ENCODE measurements at regions not wholly inside any gene's neighbourhood (a gene's known extent, or its start where the extent isn't known, plus 50 kb on each side); places are given as distances from the start of the nearest gene placed in this dataset.
"Not testable (repeated sequence)": the region's sequence is repeated elsewhere in the genome, so short reads cannot be mapped to it uniquely, and the experiment has no call there.

- H3K27ac ChIP-seq (ENCODE audit: low read length) = no peak overlapping the region
- H3K36me3 ChIP-seq (ENCODE audit: control insufficient read depth in 2 of 2, insufficient read depth in 2 of 2, low read length in 2 of 2) = no peaks in the 10 kb centered on the region
- no peak overlapping the region for H3K9ac ChIP-seq (ENCODE audit: low read length in 2 of 2)
- no peaks in the 10 kb centered on the region for H3K27me3 ChIP-seq (ENCODE audit: control insufficient read depth in 1 of 2, insufficient read depth in 2 of 2, low read length in 2 of 2)
- no peaks in the 10 kb centered on the region for H3K4me1 ChIP-seq (ENCODE audit: control insufficient read depth, insufficient read depth, low read length)
- H3K9me3 ChIP-seq (ENCODE audit: control insufficient read depth in 2 of 2, low read length in 2 of 2) = no peaks in the 10 kb centered on the region
- no peak overlapping the region for H3K4me3 ChIP-seq (ENCODE audit: low read length in 2 of 2)
Measured at GRCh38 chr6:49118478-49118877, 344.6 kb downstream of the MMUT start.

- no peaks in the 10 kb centered on the region for H3K9me3 ChIP-seq (ENCODE audit: control insufficient read depth in 2 of 2, low read length in 2 of 2)
- H3K36me3 ChIP-seq (ENCODE audit: control insufficient read depth in 2 of 2, insufficient read depth in 2 of 2, low read length in 2 of 2) = no peaks in the 10 kb centered on the region
- H3K4me3 ChIP-seq (ENCODE audit: low read length in 2 of 2) = no peak overlapping the region
- H3K27ac ChIP-seq (ENCODE audit: low read length) = no peak overlapping the region
- H3K27me3 ChIP-seq (ENCODE audit: control insufficient read depth in 1 of 2, insufficient read depth in 2 of 2, low read length in 2 of 2) = no peaks in the 10 kb centered on the region
- no peak overlapping the region for H3K9ac ChIP-seq (ENCODE audit: low read length in 2 of 2)
- H3K4me1 ChIP-seq (ENCODE audit: control insufficient read depth, insufficient read depth, low read length) = no peaks in the 10 kb centered on the region
Measured at GRCh38 chr6:49110916-49111315, 352.1 kb downstream of the MMUT start.

- not testable (repeated sequence) for H3K27me3 ChIP-seq (ENCODE audit: control insufficient read depth in 1 of 2, insufficient read depth in 2 of 2, low read length in 2 of 2); H3K27ac ChIP-seq (ENCODE audit: low read length); H3K4me3 ChIP-seq (ENCODE audit: low read length in 2 of 2); H3K9ac ChIP-seq (ENCODE audit: low read length in 2 of 2); H3K9me3 ChIP-seq (ENCODE audit: control insufficient read depth in 2 of 2, low read length in 2 of 2); H3K36me3 ChIP-seq (ENCODE audit: control insufficient read depth in 2 of 2, insufficient read depth in 2 of 2, low read length in 2 of 2); H3K4me1 ChIP-seq (ENCODE audit: control insufficient read depth, insufficient read depth, low read length)
Measured at GRCh38 chr6:49097664-49098063, 365.4 kb downstream of the MMUT start.

GRCh38 chr6:49097116-49097515 lies 365.9 kb downstream of the MMUT start:
- no peak overlapping the region for H3K9ac ChIP-seq (ENCODE audit: low read length in 2 of 2)
- no peak overlapping the region for H3K4me3 ChIP-seq (ENCODE audit: low read length in 2 of 2)
- no peak overlapping the region for H3K27ac ChIP-seq (ENCODE audit: low read length)
- no peaks in the 10 kb centered on the region for H3K27me3 ChIP-seq (ENCODE audit: control insufficient read depth in 1 of 2, insufficient read depth in 2 of 2, low read length in 2 of 2)
- H3K9me3 ChIP-seq (ENCODE audit: control insufficient read depth in 2 of 2, low read length in 2 of 2) = no peaks in the 10 kb centered on the region
- no peaks in the 10 kb centered on the region for H3K4me1 ChIP-seq (ENCODE audit: control insufficient read depth, insufficient read depth, low read length)
- H3K36me3 ChIP-seq (ENCODE audit: control insufficient read depth in 2 of 2, insufficient read depth in 2 of 2, low read length in 2 of 2) = no peaks in the 10 kb centered on the region

- H3K9me3 ChIP-seq (ENCODE audit: control insufficient read depth in 2 of 2, low read length in 2 of 2) = no peaks in the 10 kb centered on the region
- H3K4me1 ChIP-seq (ENCODE audit: control insufficient read depth, insufficient read depth, low read length) = no peaks in the 10 kb centered on the region
- no peak overlapping the region for H3K4me3 ChIP-seq (ENCODE audit: low read length in 2 of 2)
- H3K36me3 ChIP-seq (ENCODE audit: control insufficient read depth in 2 of 2, insufficient read depth in 2 of 2, low read length in 2 of 2) = no peaks in the 10 kb centered on the region
- H3K9ac ChIP-seq (ENCODE audit: low read length in 2 of 2) = no peak overlapping the region
- no peaks in the 10 kb centered on the region for H3K27me3 ChIP-seq (ENCODE audit: control insufficient read depth in 1 of 2, insufficient read depth in 2 of 2, low read length in 2 of 2)
- H3K27ac ChIP-seq (ENCODE audit: low read length) = no peak overlapping the region
Measured at GRCh38 chr6:49088631-49089030, 374.4 kb downstream of the MMUT start.

- Histone ChIP-seq H3K4me3 (ENCODE audit: low read length in 2 of 2) (no peak overlapping the region), H3K4me1 (ENCODE audit: control insufficient read depth, insufficient read depth, low read length) (no peaks in the 10 kb centered on the region), H3K27ac (ENCODE audit: low read length) (no peak overlapping the region), H3K27me3 (ENCODE audit: control insufficient read depth in 1 of 2, insufficient read depth in 2 of 2, low read length in 2 of 2) (no peaks in the 10 kb centered on the region), H3K9me3 (ENCODE audit: control insufficient read depth in 2 of 2, low read length in 2 of 2) (no peaks in the 10 kb centered on the region), H3K9ac (ENCODE audit: low read length in 2 of 2) (no peak overlapping the region), H3K36me3 (ENCODE audit: control insufficient read depth in 2 of 2, insufficient read depth in 2 of 2, low read length in 2 of 2) (no peaks in the 10 kb centered on the region)
Measured at GRCh38 chr6:49087369-49087768, 375.7 kb downstream of the MMUT start.

- no peaks in the 10 kb centered on the region for H3K27me3 ChIP-seq (ENCODE audit: control insufficient read depth in 1 of 2, insufficient read depth in 2 of 2, low read length in 2 of 2)
- no peak overlapping the region for H3K9ac ChIP-seq (ENCODE audit: low read length in 2 of 2)
- no peak overlapping the region for H3K27ac ChIP-seq (ENCODE audit: low read length)
- no peaks in the 10 kb centered on the region for H3K36me3 ChIP-seq (ENCODE audit: control insufficient read depth in 2 of 2, insufficient read depth in 2 of 2, low read length in 2 of 2)
- H3K4me1 ChIP-seq (ENCODE audit: control insufficient read depth, insufficient read depth, low read length) = no peaks in the 10 kb centered on the region
- no peak overlapping the region for H3K4me3 ChIP-seq (ENCODE audit: low read length in 2 of 2)
- H3K9me3 ChIP-seq (ENCODE audit: control insufficient read depth in 2 of 2, low read length in 2 of 2) = peaks cover 0 to 1% of the 10 kb centered on the region in 2 donors
Measured at GRCh38 chr6:49082611-49083010, 380.4 kb downstream of the MMUT start.

GRCh38 chr6:49072885-49073620 lies 390.0 kb downstream of the MMUT start:
- no peak overlapping the region for H3K9ac ChIP-seq (ENCODE audit: low read length in 2 of 2)
- H3K4me1 ChIP-seq (ENCODE audit: control insufficient read depth, insufficient read depth, low read length) = no peaks in the 10 kb centered on the region
- H3K27ac ChIP-seq (ENCODE audit: low read length) = no peak overlapping the region
- H3K9me3 ChIP-seq (ENCODE audit: control insufficient read depth in 2 of 2, low read length in 2 of 2) = peaks cover 0 to 3% of the 10 kb centered on the region in 2 donors
- no peaks in the 10 kb centered on the region for H3K27me3 ChIP-seq (ENCODE audit: control insufficient read depth in 1 of 2, insufficient read depth in 2 of 2, low read length in 2 of 2)
- H3K4me3 ChIP-seq (ENCODE audit: low read length in 2 of 2) = no peak overlapping the region
- H3K36me3 ChIP-seq (ENCODE audit: control insufficient read depth in 2 of 2, insufficient read depth in 2 of 2, low read length in 2 of 2) = no peaks in the 10 kb centered on the region

- no peak overlapping the region for H3K27ac ChIP-seq (ENCODE audit: low read length)
- no peak overlapping the region for H3K9ac ChIP-seq (ENCODE audit: low read length in 2 of 2)
- H3K4me3 ChIP-seq (ENCODE audit: low read length in 2 of 2) = no peak overlapping the region
- H3K36me3 ChIP-seq (ENCODE audit: control insufficient read depth in 2 of 2, insufficient read depth in 2 of 2, low read length in 2 of 2) = no peaks in the 10 kb centered on the region
- H3K9me3 ChIP-seq (ENCODE audit: control insufficient read depth in 2 of 2, low read length in 2 of 2) = peaks cover 0 to 2% of the 10 kb centered on the region in 2 donors
- H3K27me3 ChIP-seq (ENCODE audit: control insufficient read depth in 1 of 2, insufficient read depth in 2 of 2, low read length in 2 of 2) = no peaks in the 10 kb centered on the region
- no peaks in the 10 kb centered on the region for H3K4me1 ChIP-seq (ENCODE audit: control insufficient read depth, insufficient read depth, low read length)
Measured at GRCh38 chr6:49072146-49072545, 390.9 kb downstream of the MMUT start.

GRCh38 chr6:49070411-49070810 lies 392.6 kb downstream of the MMUT start:
- H3K27ac ChIP-seq (ENCODE audit: low read length) = no peak overlapping the region
- peaks cover 0 to 7% of the 10 kb centered on the region in 2 donors for H3K9me3 ChIP-seq (ENCODE audit: control insufficient read depth in 2 of 2, low read length in 2 of 2)
- H3K4me3 ChIP-seq (ENCODE audit: low read length in 2 of 2) = no peak overlapping the region
- no peaks in the 10 kb centered on the region for H3K36me3 ChIP-seq (ENCODE audit: control insufficient read depth in 2 of 2, insufficient read depth in 2 of 2, low read length in 2 of 2)
- H3K4me1 ChIP-seq (ENCODE audit: control insufficient read depth, insufficient read depth, low read length) = no peaks in the 10 kb centered on the region
- no peak overlapping the region for H3K9ac ChIP-seq (ENCODE audit: low read length in 2 of 2)
- H3K27me3 ChIP-seq (ENCODE audit: control insufficient read depth in 1 of 2, insufficient read depth in 2 of 2, low read length in 2 of 2) = no peaks in the 10 kb centered on the region

GRCh38 chr6:49054311-49054710 lies 408.7 kb downstream of the MMUT start:
- Histone ChIP-seq H3K4me1 (ENCODE audit: control insufficient read depth, insufficient read depth, low read length) (no peaks in the 10 kb centered on the region), H3K27me3 (ENCODE audit: control insufficient read depth in 1 of 2, insufficient read depth in 2 of 2, low read length in 2 of 2) (no peaks in the 10 kb centered on the region), H3K9me3 (ENCODE audit: control insufficient read depth in 2 of 2, low read length in 2 of 2) (no peaks in the 10 kb centered on the region), H3K27ac (ENCODE audit: low read length) (no peak overlapping the region), H3K4me3 (ENCODE audit: low read length in 2 of 2) (no peak overlapping the region), H3K36me3 (ENCODE audit: control insufficient read depth in 2 of 2, insufficient read depth in 2 of 2, low read length in 2 of 2) (no peaks in the 10 kb centered on the region), H3K9ac (ENCODE audit: low read length in 2 of 2) (no peak overlapping the region)
